Liver (tissue), 8 donors: ENCODE measurements at regions not wholly inside any gene's neighbourhood (a gene's known extent, or its start where the extent isn't known, plus 50 kb on each side); places are given as distances from the start of the nearest gene placed in this dataset.

Experiments
- DNase-seq: peaks from one replicate; pipeline ENCODE4 v3.0.0-alpha.2; 2017; ENCODE audit warnings: low spot score
- H3K27ac ChIP-seq, 2 donors: one replicate each; pipeline ENCODE4 v1.7.0; 2013; ENCODE audit warnings: inconsistent platforms in 2 of 2, low read length in 2 of 2, control low read depth in 1 of 2, low read depth in 1 of 2, mild to moderate bottlenecking in 1 of 2
- H3K27me3 ChIP-seq, 4 donors: one replicate each; pipeline versions ENCODE4 v1.6.1 to v1.7.0; 2013; ENCODE audit warnings: low read length in 3 of 4, inconsistent platforms in 1 of 4, mild to moderate bottlenecking in 1 of 4, moderate library complexity in 1 of 4; ENCODE audit not compliant: control insufficient read depth in 4 of 4, insufficient read depth in 4 of 4
- H3K36me3 ChIP-seq, 4 donors: one replicate each; pipeline versions ENCODE4 v1.6.1 to v1.7.0; 2013; ENCODE audit warnings: low read length in 3 of 4, mild to moderate bottlenecking in 3 of 4, low read depth in 1 of 4, moderate library complexity in 1 of 4; ENCODE audit not compliant: control insufficient read depth in 4 of 4, insufficient read depth in 3 of 4
- H3K4me1 ChIP-seq, 4 donors: one replicate each; pipeline versions ENCODE4 v1.6.1 to v1.7.0; 2013; ENCODE audit warnings: low read length in 3 of 4, mild to moderate bottlenecking in 3 of 4, moderate library complexity in 1 of 4; ENCODE audit not compliant: control insufficient read depth in 4 of 4, insufficient read depth in 4 of 4
- H3K4me3 ChIP-seq, 3 donors: one replicate each; pipeline versions ENCODE4 v1.6.1 to v1.7.0; 2013; ENCODE audit warnings: low read length in 3 of 3, control low read depth in 1 of 3, low read depth in 1 of 3, mild to moderate bottlenecking in 1 of 3
- H3K9ac ChIP-seq, 2 donors: one replicate each; pipeline ENCODE4 v1.7.0; 2013; ENCODE audit warnings: low read length in 2 of 2, mild to moderate bottlenecking in 2 of 2, moderate library complexity in 2 of 2, control low read depth in 1 of 2, low read depth in 1 of 2
- H3K9me3 ChIP-seq, 4 donors: one replicate each; pipeline versions ENCODE4 v1.6.1 to v1.7.0; 2013; ENCODE audit warnings: low read length in 3 of 4; ENCODE audit not compliant: control insufficient read depth in 4 of 4
- ATF3 ChIP-seq: IDR thresholded peaks from 2 replicates; pipeline ENCODE4 v1.6.1; 2016; ENCODE audit warnings: antibody characterized with exemption
- CTCF ChIP-seq: fragments of 150-350 bp; IDR thresholded peaks from 2 replicates; pipeline ENCODE4 v1.5.1; 2017; ENCODE audit warnings: improper control_type of control experiment, low read depth, low read length; ENCODE audit not compliant: missing input control
- EGR1 ChIP-seq, 2 donors: IDR thresholded peaks; 2 replicates each; pipeline ENCODE4 v1.6.1; 2016 to 2018; ENCODE audit warnings: antibody characterized with exemption in 2 of 2, low read depth in 2 of 2
- FOXA2 ChIP-seq: IDR thresholded peaks from 2 replicates; pipeline ENCODE4 v1.6.1; 2016; ENCODE audit warnings: antibody characterized with exemption
- HNF4G ChIP-seq: IDR thresholded peaks from 2 replicates; pipeline ENCODE4 v1.6.1; 2016; ENCODE audit warnings: antibody characterized with exemption
- JUND ChIP-seq, 2 donors: IDR thresholded peaks; 2 replicates each; pipeline ENCODE4 v1.6.1; 2016; ENCODE audit warnings: antibody characterized with exemption in 2 of 2
- MAX ChIP-seq: IDR thresholded peaks from 2 replicates; pipeline ENCODE4 v1.6.1; 2016; ENCODE audit warnings: antibody characterized with exemption
- NR2F2 ChIP-seq: IDR thresholded peaks from 2 replicates; pipeline ENCODE4 v1.6.1; 2016; ENCODE audit warnings: antibody characterized with exemption
- RAD21 ChIP-seq, 2 donors: IDR thresholded peaks; 2 replicates each; pipeline ENCODE4 v1.6.1; 2016; ENCODE audit warnings: antibody characterized with exemption in 2 of 2, mild to moderate bottlenecking in 2 of 2
- REST ChIP-seq: IDR thresholded peaks from 2 replicates; pipeline ENCODE4 v1.6.1; 2016; ENCODE audit warnings: antibody characterized with exemption, mild to moderate bottlenecking
- RXRA ChIP-seq, 2 donors: IDR thresholded peaks; 2 replicates each; pipeline ENCODE4 v1.6.1; 2017 to 2018; ENCODE audit warnings: antibody characterized with exemption in 2 of 2, mild to moderate bottlenecking in 1 of 2
- SP1 ChIP-seq: IDR thresholded peaks from 2 replicates; pipeline ENCODE4 v1.6.1; 2018; ENCODE audit warnings: antibody characterized with exemption, mild to moderate bottlenecking
- YY1 ChIP-seq: IDR thresholded peaks from 2 replicates; pipeline ENCODE4 v1.6.1; 2016; ENCODE audit warnings: antibody characterized with exemption, mild to moderate bottlenecking
- ZBTB33 ChIP-seq: IDR thresholded peaks from 2 replicates; pipeline ENCODE4 v1.6.1; 2016; ENCODE audit warnings: antibody characterized with exemption
- WGBS: extraction: QIAGEN DNeasy Blood & Tissue Kit; methylation state at CpG from one replicate; pipeline ENCODE4 v1.1.7; 2013; 5-methylcytosine and 5-hydroxymethylcytosine counted together
- donor health status: healthy.
- donor health status: healthy.
- donor health status: healthy.
- donor health status: healthy.
- donor health status: healthy.

GRCh38 chr22:48800886-48801607 is 1026.6 kb downstream of the BRD1 start:
- Histone ChIP-seq H3K4me1 (no peaks in the 10 kb centered on the region), H3K9ac (no peak overlapping the region), H3K4me3 (no peak overlapping the region), H3K9me3 (no peaks in the 10 kb centered on the region), H3K27ac (no peak overlapping the region), H3K36me3 (no peaks in the 10 kb centered on the region), H3K27me3 (no peaks in the 10 kb centered on the region)
- 92% methylated on average over 14 of the region's 14 CpGs for WGBS
- TF ChIP-seq ZBTB33 (no peak), JUND (IDR thresholded peaks at IDR 0.05) (no peak), NR2F2 (no peak), RXRA (IDR thresholded peaks at IDR 0.05) (no peak)
- DNase-seq: no peak

GRCh38 chr22:48800036-48800885 is 1027.4 kb downstream of the BRD1 start:
- peak; percentile 20 for DNase-seq
- H3K9ac ChIP-seq: no peak overlapping the region
- no peaks in the 10 kb centered on the region for H3K36me3 ChIP-seq
- H3K4me1 ChIP-seq: no peaks in the 10 kb centered on the region
- H3K4me3 ChIP-seq: no peak overlapping the region
- H3K27ac ChIP-seq: no peak overlapping the region
- no peaks in the 10 kb centered on the region for H3K9me3 ChIP-seq
- no peaks in the 10 kb centered on the region for H3K27me3 ChIP-seq
- TF ChIP-seq EGR1 (IDR thresholded peaks at IDR 0.05; ENCODE audit: low read depth in 2 of 2): no peak
- no peak for TF ChIP-seq RXRA (IDR thresholded peaks at IDR 0.05)
- no peak for TF ChIP-seq NR2F2
- WGBS: 80% methylated on average over 23 of the region's 23 CpGs

- no peaks in the 10 kb centered on the region for H3K4me1 ChIP-seq
- H3K9ac ChIP-seq: no peak overlapping the region
- no peaks in the 10 kb centered on the region for H3K36me3 ChIP-seq
- no peak overlapping the region for H3K4me3 ChIP-seq
- no peaks in the 10 kb centered on the region for H3K27me3 ChIP-seq
- DNase-seq: no peak
- no peaks in the 10 kb centered on the region for H3K9me3 ChIP-seq
- 88% methylated on average over 18 of the region's 18 CpGs for WGBS
- no peak overlapping the region for H3K27ac ChIP-seq
- TF ChIP-seq REST: no peak
- TF ChIP-seq ATF3: no peak
- no peak for TF ChIP-seq ZBTB33
- no peak for TF ChIP-seq JUND (IDR thresholded peaks at IDR 0.05)
- no peak for TF ChIP-seq CTCF
- no peak for TF ChIP-seq MAX
- no peak for TF ChIP-seq RAD21 (IDR thresholded peaks at IDR 0.05)
- no peak for TF ChIP-seq HNF4G
- TF ChIP-seq SP1: no peak
- TF ChIP-seq FOXA2: no peak
- no peak for TF ChIP-seq YY1
These were observed 1028.3 kb downstream of the BRD1 start for GRCh38 chr22:48799227-48799970.
